AG04450 (cell line): ENCODE measurements at regions not wholly inside any gene's neighbourhood (a gene's known extent, or its start where the extent isn't known, plus 50 kb on each side); places are given as distances from the start of the nearest gene placed in this dataset.

Source experiments
- CTCF ChIA-PET: fragments of 300-600, 350-600 bp; formaldehyde crosslinking; extraction: SDS; loops from one replicate; lab custom pipeline; 2022; ENCODE audit warnings: antibody characterized with exemption, inconsistent platforms; lab: Charles Lee
- POLR2A ChIA-PET: fragments of 350-600 bp; formaldehyde crosslinking; extraction: SDS; loops from one replicate; lab custom pipeline; 2021; ENCODE audit warnings: antibody characterized with exemption, inconsistent platforms; lab: Yijun Ruan, JAX
- DNase-seq: peaks from one replicate; pipeline ENCODE4 v3.0.0-alpha.2; 2011; ENCODE audit warnings: low read depth, low spot score
- H3K27ac ChIP-seq: one replicate; pipeline ENCODE4 v1.5.1; 2012; ENCODE audit warnings: low read depth, low read length, control low read depth
- H3K27me3 ChIP-seq: one replicate; pipeline ENCODE4 v1.6.0; 2012; ENCODE audit warnings: low read length; ENCODE audit not compliant: control insufficient read depth, insufficient read depth
- H3K4me3 ChIP-seq: 2 replicates; pipeline ENCODE4 v1.5.1; 2011; ENCODE audit warnings: mild to moderate bottlenecking, low read depth, low read length, control low read depth
- H3K9me3 ChIP-seq: 2 replicates; pipeline ENCODE4 v1.5.1; 2012; ENCODE audit warnings: low read length; ENCODE audit not compliant: control insufficient read depth, insufficient read depth
- TF ChIP-seq, protein P1 (sequence below): IDR thresholded peaks from 2 replicates; pipeline ENCODE4 v1.5.1; 2011; ENCODE audit warnings: low read depth, low read length, control low read depth, inconsistent platforms

DNA sequence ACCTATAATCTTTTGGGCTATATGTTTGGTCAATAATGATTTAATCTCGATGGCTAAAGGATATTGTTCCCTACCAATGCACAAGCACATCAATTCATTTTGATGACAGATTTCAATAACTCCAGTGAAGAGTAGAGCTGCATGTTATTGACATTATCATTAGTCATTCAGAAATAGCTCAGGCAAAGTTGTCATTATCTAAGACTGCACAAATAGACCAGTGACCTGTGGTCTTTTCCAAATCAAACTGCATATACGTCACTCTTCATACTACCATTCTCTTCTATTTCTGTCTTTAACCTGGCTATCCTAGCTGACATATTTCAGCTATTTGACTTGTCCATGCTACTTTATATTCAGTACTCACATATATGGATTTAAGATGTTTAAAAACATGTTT is 1050.8 kb downstream of the C4orf33 start:
- Histone ChIP-seq H3K4me3 (no peak overlapping the region), H3K27ac (no peak overlapping the region), H3K27me3 (no peaks in the 10 kb centered on the region), H3K9me3 (peaks cover 3% of the 10 kb centered on the region; the same call in 1 of the 2 replicates)
- ChIA-PET CTCF (no interaction called here), POLR2A (no interaction called here)
- DNase-seq: no peak
- TF ChIP-seq, protein P1, sequence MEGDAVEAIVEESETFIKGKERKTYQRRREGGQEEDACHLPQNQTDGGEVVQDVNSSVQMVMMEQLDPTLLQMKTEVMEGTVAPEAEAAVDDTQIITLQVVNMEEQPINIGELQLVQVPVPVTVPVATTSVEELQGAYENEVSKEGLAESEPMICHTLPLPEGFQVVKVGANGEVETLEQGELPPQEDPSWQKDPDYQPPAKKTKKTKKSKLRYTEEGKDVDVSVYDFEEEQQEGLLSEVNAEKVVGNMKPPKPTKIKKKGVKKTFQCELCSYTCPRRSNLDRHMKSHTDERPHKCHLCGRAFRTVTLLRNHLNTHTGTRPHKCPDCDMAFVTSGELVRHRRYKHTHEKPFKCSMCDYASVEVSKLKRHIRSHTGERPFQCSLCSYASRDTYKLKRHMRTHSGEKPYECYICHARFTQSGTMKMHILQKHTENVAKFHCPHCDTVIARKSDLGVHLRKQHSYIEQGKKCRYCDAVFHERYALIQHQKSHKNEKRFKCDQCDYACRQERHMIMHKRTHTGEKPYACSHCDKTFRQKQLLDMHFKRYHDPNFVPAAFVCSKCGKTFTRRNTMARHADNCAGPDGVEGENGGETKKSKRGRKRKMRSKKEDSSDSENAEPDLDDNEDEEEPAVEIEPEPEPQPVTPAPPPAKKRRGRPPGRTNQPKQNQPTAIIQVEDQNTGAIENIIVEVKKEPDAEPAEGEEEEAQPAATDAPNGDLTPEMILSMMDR: no peak

DNA sequence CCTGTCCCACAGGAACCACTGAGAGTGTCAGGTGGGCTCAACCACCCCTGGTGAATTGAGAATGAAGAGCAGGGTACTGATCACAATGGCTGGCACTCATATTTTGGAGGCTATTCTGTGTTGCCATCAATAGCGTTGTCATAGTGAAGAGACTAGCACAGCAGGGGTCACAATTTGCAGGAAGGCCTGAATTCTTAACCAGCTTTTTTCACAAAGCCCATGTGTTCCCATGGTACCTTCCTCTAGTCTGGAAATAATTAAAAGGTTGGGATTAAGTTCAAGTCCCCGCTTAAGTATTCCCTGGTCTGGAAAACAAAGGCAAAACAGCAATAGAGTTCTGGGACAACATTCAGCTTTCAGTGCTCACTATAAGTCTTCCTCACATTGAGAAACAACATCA is 1051.7 kb downstream of the C4orf33 start:
- TF ChIP-seq, protein P1: no peak
- H3K4me3 ChIP-seq: no peak overlapping the region
- no peaks in the 10 kb centered on the region for H3K27me3 ChIP-seq
- no peak for DNase-seq
- H3K9me3 ChIP-seq: peaks cover 6% of the 10 kb centered on the region
- POLR2A ChIA-PET: no interaction called here
- H3K27ac ChIP-seq: no peak overlapping the region
- CTCF ChIA-PET: no interaction called here

DNA sequence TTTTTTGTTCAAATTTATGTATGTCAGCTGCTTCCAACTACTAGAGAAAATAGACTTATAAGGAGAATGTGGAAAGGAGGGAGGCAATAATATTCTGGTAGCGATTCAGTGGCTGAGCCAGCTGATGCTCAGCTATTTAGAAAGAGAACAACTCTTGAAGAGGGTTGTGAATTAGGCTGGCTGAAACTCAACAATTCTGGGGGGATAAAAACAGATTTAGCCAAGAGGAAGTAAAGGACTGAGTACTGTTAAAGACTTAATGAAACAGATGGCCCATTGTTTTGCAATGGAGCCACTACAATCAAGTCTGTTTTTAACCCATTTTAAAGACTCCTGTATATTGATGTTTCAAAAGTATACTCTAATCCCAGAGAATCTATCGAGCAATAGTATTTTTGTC is 1058.9 kb downstream of the C4orf33 start:
- POLR2A ChIA-PET: no interaction called here
- CTCF ChIA-PET: no interaction called here
- no peak overlapping the region for H3K27ac ChIP-seq
- H3K9me3 ChIP-seq: peaks cover 3% of the 10 kb centered on the region; the same call in 1 of the 2 replicates
- no peak for DNase-seq
- H3K4me3 ChIP-seq: no peak overlapping the region
- no peaks in the 10 kb centered on the region for H3K27me3 ChIP-seq
- TF ChIP-seq, protein P1: no peak

DNA sequence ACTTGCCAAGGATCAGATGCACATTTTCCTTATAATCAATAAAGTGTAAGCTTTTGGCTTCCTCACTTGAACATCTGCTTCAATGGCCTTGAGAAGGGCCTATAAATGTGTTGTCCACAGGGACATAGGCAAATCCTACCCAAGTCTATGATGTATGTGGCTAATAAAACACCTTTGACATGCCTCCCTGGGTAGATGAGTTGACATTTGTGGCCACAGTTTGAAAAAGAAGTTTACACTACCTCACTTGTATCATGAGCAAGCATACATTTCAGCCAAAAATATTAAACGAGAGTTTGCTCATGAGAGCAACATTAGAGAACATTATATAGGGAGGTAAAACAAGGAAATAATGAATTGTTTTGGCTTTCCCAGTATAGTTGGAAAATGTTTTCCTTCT is 1067.7 kb downstream of the C4orf33 start:
- ChIA-PET CTCF (no interaction called here), POLR2A (no interaction called here)
- H3K4me3 ChIP-seq: no peak overlapping the region
- H3K9me3 ChIP-seq: no peaks in the 10 kb centered on the region
- H3K27me3 ChIP-seq: no peaks in the 10 kb centered on the region
- H3K27ac ChIP-seq: no peak overlapping the region
- TF ChIP-seq, protein P1: no peak
- no peak for DNase-seq

DNA sequence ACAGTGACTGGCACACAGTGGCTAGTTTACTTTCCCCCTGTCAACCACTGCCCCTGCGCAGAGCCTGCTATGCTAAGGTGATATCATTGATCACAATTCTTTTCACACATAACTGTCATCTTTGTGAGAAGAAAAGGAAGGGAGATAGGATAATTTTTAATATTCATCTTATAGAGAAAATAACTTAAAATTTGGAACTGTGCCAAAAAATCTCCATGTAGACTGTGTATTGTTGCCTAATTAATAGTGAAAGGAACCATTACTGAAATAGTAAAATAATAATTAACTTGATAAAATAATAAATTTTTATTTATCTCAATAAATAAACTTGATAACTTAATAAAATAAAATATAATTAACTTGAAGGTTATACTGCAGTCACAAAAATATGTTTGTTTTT is 1069.4 kb downstream of the C4orf33 start:
- H3K9me3 ChIP-seq: no peaks in the 10 kb centered on the region
- no peak overlapping the region for H3K4me3 ChIP-seq
- ChIA-PET CTCF (no interaction called here), POLR2A (no interaction called here)
- DNase-seq: no peak
- H3K27ac ChIP-seq: no peak overlapping the region
- TF ChIP-seq, protein P1: no peak
- no peaks in the 10 kb centered on the region for H3K27me3 ChIP-seq
